Activated CD4-positive, alpha-beta memory T cell treated with anti-CD3 and anti-CD28 coated beads for 36 hours (primary cell): ENCODE measurements at regions not wholly inside any gene's neighbourhood (a gene's known extent, or its start where the extent isn't known, plus 50 kb on each side); places are given as distances from the start of the nearest gene placed in this dataset.

ENCODE experiments used
- CTCF ChIA-PET: fragments of 350-600 bp; sonication (Branson Sonifier 250); formaldehyde crosslinking; loops from one replicate; lab custom pipeline; 2021; ENCODE audit warnings: antibody characterized with exemption, inconsistent platforms; lab: Charles Lee
- POLR2A ChIA-PET: fragments of 350-600 bp; sonication (Branson Sonifier 250); formaldehyde crosslinking; loops from one replicate; lab custom pipeline; 2021; ENCODE audit warnings: antibody characterized with exemption; lab: Charles Lee
- DNase-seq: peaks from one replicate; pipeline ENCODE4 v3.0.0-alpha.2; 2020
- H3K27ac Mint-ChIP-seq: one replicate; pipeline ENCODE4 v1.8.0; 2021; ENCODE audit warnings: mixed read lengths
- H3K27me3 Mint-ChIP-seq: one replicate; pipeline ENCODE4 v1.8.0; 2021; ENCODE audit warnings: mixed read lengths
- H3K36me3 Mint-ChIP-seq: one replicate; pipeline ENCODE4 v1.8.0; 2021; ENCODE audit warnings: mixed read lengths
- H3K4me1 Mint-ChIP-seq: one replicate; pipeline ENCODE4 v1.8.0; 2021; ENCODE audit warnings: low read depth, mixed read lengths
- H3K4me3 Mint-ChIP-seq: one replicate; pipeline ENCODE4 v1.8.0; 2021; ENCODE audit warnings: mild to moderate bottlenecking, mixed read lengths
- H3K9me3 Mint-ChIP-seq: one replicate; pipeline ENCODE4 v1.8.0; 2021; ENCODE audit warnings: mixed read lengths
- intact Hi-C: fragments of 100-400 bp; cut with micrococcal nuclease; formaldehyde crosslinking; loops from one replicate; pipeline ENCODE4 v1.15.1; 2023

GRCh38 chr7:156466272-156466671, 174.3 kb upstream of the RNF32 start:
- ChIA-PET CTCF (interaction anchor here (1.4 kb wide), 1 partner anchor 9 kb away, joined by 3 read pairs; no protein-coding TSS in a partner anchor), POLR2A (no interaction called here)
- Mint-ChIP-seq H3K36me3 (no peaks in the 10 kb centered on the region), H3K27ac (no peak overlapping the region), H3K9me3 (no peaks in the 10 kb centered on the region), H3K27me3 (peaks cover 4% of the 10 kb centered on the region), H3K4me1 (no peaks in the 10 kb centered on the region), H3K4me3 (no peak overlapping the region)
- intact Hi-C loops, result no loop called here
- DNase-seq, result no peak

GRCh38 chr7:156465186-156465585, 175.4 kb upstream of the RNF32 start:
- intact Hi-C loops, result no loop called here
- H3K4me3 Mint-ChIP-seq, result no peak overlapping the region
- no peaks in the 10 kb centered on the region for H3K4me1 Mint-ChIP-seq
- peaks cover 4% of the 10 kb centered on the region for H3K27me3 Mint-ChIP-seq
- no peak for DNase-seq
- ChIA-PET POLR2A (no interaction called here), CTCF (interaction anchor here (1.4 kb wide), 1 partner anchor 10 kb away, joined by 3 read pairs; no protein-coding TSS in a partner anchor)
- H3K27ac Mint-ChIP-seq, result no peak overlapping the region
- H3K9me3 Mint-ChIP-seq, result no peaks in the 10 kb centered on the region
- H3K36me3 Mint-ChIP-seq, result no peaks in the 10 kb centered on the region

- H3K36me3 Mint-ChIP-seq, result no peaks in the 10 kb centered on the region
- no peak for DNase-seq
- H3K4me1 Mint-ChIP-seq, result no peaks in the 10 kb centered on the region
- H3K27ac Mint-ChIP-seq, result no peak overlapping the region
- ChIA-PET CTCF (no interaction called here), POLR2A (no interaction called here)
- H3K4me3 Mint-ChIP-seq, result no peak overlapping the region
- intact Hi-C loops, result no loop called here
- no peaks in the 10 kb centered on the region for H3K9me3 Mint-ChIP-seq
- H3K27me3 Mint-ChIP-seq, result peaks cover 4% of the 10 kb centered on the region
Observed at GRCh38 chr7:156464339-156464738, 176.2 kb upstream of the RNF32 start.

- no peak for DNase-seq
- no peak overlapping the region for H3K4me3 Mint-ChIP-seq
- ChIA-PET CTCF (no interaction called here), POLR2A (no interaction called here)
- H3K4me1 Mint-ChIP-seq, result no peaks in the 10 kb centered on the region
- H3K27me3 Mint-ChIP-seq, result peaks cover 4% of the 10 kb centered on the region
- H3K27ac Mint-ChIP-seq, result no peak overlapping the region
- intact Hi-C loops, result no loop called here
- no peaks in the 10 kb centered on the region for H3K36me3 Mint-ChIP-seq
- no peaks in the 10 kb centered on the region for H3K9me3 Mint-ChIP-seq
Observed at GRCh38 chr7:156463280-156463679, 177.3 kb upstream of the RNF32 start.

- DNase-seq, result no peak
- peaks cover 4% of the 10 kb centered on the region for H3K27me3 Mint-ChIP-seq
- H3K36me3 Mint-ChIP-seq, result no peaks in the 10 kb centered on the region
- no peak overlapping the region for H3K27ac Mint-ChIP-seq
- CTCF ChIA-PET, result no interaction called here
- no peaks in the 10 kb centered on the region for H3K9me3 Mint-ChIP-seq
- intact Hi-C loops, result no loop called here
- H3K4me3 Mint-ChIP-seq, result no peak overlapping the region
- POLR2A ChIA-PET, result no interaction called here
- H3K4me1 Mint-ChIP-seq, result no peaks in the 10 kb centered on the region
Observed at GRCh38 chr7:156461881-156462665, 178.5 kb upstream of the RNF32 start.

GRCh38 chr7:156460858-156461627, 179.5 kb upstream of the RNF32 start:
- Mint-ChIP-seq H3K27me3 (peaks cover 4% of the 10 kb centered on the region), H3K4me3 (no peak overlapping the region), H3K9me3 (no peaks in the 10 kb centered on the region), H3K36me3 (no peaks in the 10 kb centered on the region), H3K27ac (no peak overlapping the region), H3K4me1 (no peaks in the 10 kb centered on the region)
- DNase-seq, result no peak
- ChIA-PET CTCF (no interaction called here), POLR2A (no interaction called here)
- intact Hi-C loops, result no loop called here

GRCh38 chr7:156459582-156459981, 181.0 kb upstream of the RNF32 start:
- CTCF ChIA-PET, result no interaction called here
- Mint-ChIP-seq H3K9me3 (no peaks in the 10 kb centered on the region), H3K27me3 (peaks cover 4% of the 10 kb centered on the region), H3K4me1 (no peaks in the 10 kb centered on the region), H3K4me3 (no peak overlapping the region), H3K36me3 (no peaks in the 10 kb centered on the region), H3K27ac (no peak overlapping the region)
- intact Hi-C loops, result no loop called here
- POLR2A ChIA-PET, result no interaction called here
- no peak for DNase-seq

- intact Hi-C loops, result no loop called here
- H3K36me3 Mint-ChIP-seq, result no peaks in the 10 kb centered on the region
- POLR2A ChIA-PET, result no interaction called here
- CTCF ChIA-PET, result no interaction called here
- DNase-seq, result no peak
- no peaks in the 10 kb centered on the region for H3K4me1 Mint-ChIP-seq
- peaks cover 4% of the 10 kb centered on the region for H3K27me3 Mint-ChIP-seq
- no peak overlapping the region for H3K4me3 Mint-ChIP-seq
- H3K27ac Mint-ChIP-seq, result no peak overlapping the region
- no peaks in the 10 kb centered on the region for H3K9me3 Mint-ChIP-seq
Observed at GRCh38 chr7:156459067-156459466, 181.5 kb upstream of the RNF32 start.

GRCh38 chr7:156458011-156458410, 182.6 kb upstream of the RNF32 start:
- CTCF ChIA-PET, result no interaction called here

GRCh38 chr7:156456503-156457115, 184.0 kb upstream of the RNF32 start:
- POLR2A ChIA-PET, result no interaction called here
- Mint-ChIP-seq H3K27ac (no peak overlapping the region), H3K9me3 (no peaks in the 10 kb centered on the region), H3K4me1 (no peaks in the 10 kb centered on the region), H3K4me3 (no peak overlapping the region), H3K27me3 (peaks cover 1% of the 10 kb centered on the region), H3K36me3 (no peaks in the 10 kb centered on the region)
- CTCF ChIA-PET, result no interaction called here
- no peak for DNase-seq
- intact Hi-C loops, result no loop called here

More at GRCh38 chr7:156458011-156458410, 182.6 kb upstream of the RNF32 start:
- Mint-ChIP-seq H3K9me3 (no peaks in the 10 kb centered on the region), H3K4me3 (no peak overlapping the region), H3K27me3 (no peaks in the 10 kb centered on the region), H3K36me3 (no peaks in the 10 kb centered on the region), H3K4me1 (no peaks in the 10 kb centered on the region), H3K27ac (no peak overlapping the region)
- POLR2A ChIA-PET, result no interaction called here
- intact Hi-C loops, result no loop called here
- no peak for DNase-seq

GRCh38 chr7:156456032-156456431, 184.5 kb upstream of the RNF32 start:
- Mint-ChIP-seq H3K27me3 (peaks cover 1% of the 10 kb centered on the region), H3K4me1 (no peaks in the 10 kb centered on the region), H3K27ac (no peak overlapping the region), H3K36me3 (no peaks in the 10 kb centered on the region), H3K4me3 (no peak overlapping the region), H3K9me3 (no peaks in the 10 kb centered on the region)
- ChIA-PET CTCF (interaction anchor here (1.1 kb wide), 1 partner anchor 13 kb away, joined by 3 read pairs; no protein-coding TSS in a partner anchor), POLR2A (no interaction called here)
- no peak for DNase-seq
- intact Hi-C loops, result no loop called here

- intact Hi-C loops, result no loop called here
- ChIA-PET CTCF (no interaction called here), POLR2A (no interaction called here)
- Mint-ChIP-seq H3K9me3 (no peaks in the 10 kb centered on the region), H3K4me3 (no peak overlapping the region), H3K27me3 (peaks cover 1% of the 10 kb centered on the region), H3K4me1 (no peaks in the 10 kb centered on the region), H3K36me3 (no peaks in the 10 kb centered on the region), H3K27ac (no peak overlapping the region)
- DNase-seq, result no peak
Observed at GRCh38 chr7:156450473-156450872, 190.1 kb upstream of the RNF32 start.
